ENCODE measurements at regions not wholly inside any gene's neighbourhood (a gene's known extent, or its start where the extent isn't known, plus 50 kb on each side); places are given as distances from the start of the nearest gene placed in this dataset.

GRCh38 chr16:82302042-82302727 is 132.2 kb upstream of the MPHOSPH6 start:
- no peak for TF ChIP-seq EZH2 (conservative IDR thresholded peaks at IDR 0.05; ENCODE audit: low read depth, low read length)
- TF ChIP-seq FIP1L1 (IDR thresholded peaks at IDR 0.05; ENCODE audit: borderline replicate concordance, insufficient read depth, low read depth, low read length): no peak
- no peak for TF ChIP-seq NRL (CRISPR knock-in tag; IDR thresholded peaks at IDR 0.05; ENCODE audit: borderline replicate concordance)
- TF ChIP-seq CTCF (CRISPR knock-in tag; IDR thresholded peaks at IDR 0.05): no peak
